ENCODE measurements at regions not wholly inside any gene's neighbourhood (a gene's known extent, or its start where the extent isn't known, plus 50 kb on each side); places are given as distances from the start of the nearest gene placed in this dataset.

- no peak for DNase-seq
- H3K4me1 ChIP-seq (ENCODE audit: insufficient read depth, low read length) = no peaks in the 10 kb centered on the region
- no peaks in the 10 kb centered on the region for H3K36me3 ChIP-seq (ENCODE audit: insufficient read depth, low read length)
- H3K27me3 ChIP-seq (ENCODE audit: insufficient read depth, low read length, poor library complexity) = no peaks in the 10 kb centered on the region
- no peak overlapping the region for H3K27ac ChIP-seq (ENCODE audit: low read length)
- TF ChIP-seq CTCF (IDR thresholded peaks at IDR 0.05; ENCODE audit: borderline replicate concordance, extremely low read depth, low read length, poor library complexity, severe bottlenecking) (no peak), EZH2 (IDR thresholded peaks at IDR 0.05; ENCODE audit: borderline replicate concordance, low read depth, low read length, severe bottlenecking) (no peak)
- no peak overlapping the region for H3K4me2 ChIP-seq (ENCODE audit: insufficient read depth, low read length)
- H3K9me3 ChIP-seq (ENCODE audit: insufficient read depth, low read length, severe bottlenecking) = no peaks in the 10 kb centered on the region
- no peaks in the 10 kb centered on the region for H4K20me1 ChIP-seq (ENCODE audit: insufficient read depth, low read length)
- H3K4me3 ChIP-seq (ENCODE audit: low read depth in 1 of 2, low read length in 2 of 2) = no peak overlapping the region
- no peak for ATAC-seq (ENCODE audit: insufficient read depth, low read depth)
- no peaks in the 10 kb centered on the region for H3K79me2 ChIP-seq (ENCODE audit: insufficient read depth, low read length)
- no peak overlapping the region for H3K9ac ChIP-seq (ENCODE audit: low read depth, low read length)
- H2AFZ ChIP-seq (ENCODE audit: low read depth, low read length) = no peak overlapping the region
These were observed 1099.5 kb upstream of the PHF14 start for GRCh38 chr7:9874182-9874581.

GRCh38 chr7:9876053-9876452 lies 1097.6 kb upstream of the PHF14 start:
- no peaks in the 10 kb centered on the region for H3K79me2 ChIP-seq (ENCODE audit: insufficient read depth, low read length)
- no peaks in the 10 kb centered on the region for H3K9me3 ChIP-seq (ENCODE audit: insufficient read depth, low read length, severe bottlenecking)
- H3K4me1 ChIP-seq (ENCODE audit: insufficient read depth, low read length) = no peaks in the 10 kb centered on the region
- H4K20me1 ChIP-seq (ENCODE audit: insufficient read depth, low read length) = no peaks in the 10 kb centered on the region
- no peak overlapping the region for H2AFZ ChIP-seq (ENCODE audit: low read depth, low read length)
- H3K9ac ChIP-seq (ENCODE audit: low read depth, low read length) = no peak overlapping the region
- no peaks in the 10 kb centered on the region for H3K36me3 ChIP-seq (ENCODE audit: insufficient read depth, low read length)
- no peak overlapping the region for H3K4me3 ChIP-seq (ENCODE audit: low read depth in 1 of 2, low read length in 2 of 2)
- no peak overlapping the region for H3K4me2 ChIP-seq (ENCODE audit: insufficient read depth, low read length)
- no peaks in the 10 kb centered on the region for H3K27me3 ChIP-seq (ENCODE audit: insufficient read depth, low read length, poor library complexity)
- DNase-seq = no peak
- H3K27ac ChIP-seq (ENCODE audit: low read length) = no peak overlapping the region
- TF ChIP-seq CTCF (IDR thresholded peaks at IDR 0.05; ENCODE audit: borderline replicate concordance, extremely low read depth, low read length, poor library complexity, severe bottlenecking) (no peak), EZH2 (IDR thresholded peaks at IDR 0.05; ENCODE audit: borderline replicate concordance, low read depth, low read length, severe bottlenecking) (no peak)
- no peak for ATAC-seq (ENCODE audit: insufficient read depth, low read depth)

GRCh38 chr7:9889554-9889953 lies 1084.1 kb upstream of the PHF14 start:
- H3K9ac ChIP-seq (ENCODE audit: low read depth, low read length) = no peak overlapping the region
- no peak overlapping the region for H3K4me3 ChIP-seq (ENCODE audit: low read depth in 1 of 2, low read length in 2 of 2)
- no peak overlapping the region for H3K4me2 ChIP-seq (ENCODE audit: insufficient read depth, low read length)
- TF ChIP-seq CTCF (IDR thresholded peaks at IDR 0.05; ENCODE audit: borderline replicate concordance, extremely low read depth, low read length, poor library complexity, severe bottlenecking) (no peak), EZH2 (IDR thresholded peaks at IDR 0.05; ENCODE audit: borderline replicate concordance, low read depth, low read length, severe bottlenecking) (no peak)
- no peak overlapping the region for H2AFZ ChIP-seq (ENCODE audit: low read depth, low read length)
- DNase-seq (no peak), ATAC-seq (ENCODE audit: insufficient read depth, low read depth) (no peak)
- H3K27me3 ChIP-seq (ENCODE audit: insufficient read depth, low read length, poor library complexity) = no peaks in the 10 kb centered on the region
- no peaks in the 10 kb centered on the region for H3K4me1 ChIP-seq (ENCODE audit: insufficient read depth, low read length)
- no peaks in the 10 kb centered on the region for H3K79me2 ChIP-seq (ENCODE audit: insufficient read depth, low read length)
- H3K9me3 ChIP-seq (ENCODE audit: insufficient read depth, low read length, severe bottlenecking) = no peaks in the 10 kb centered on the region
- H3K27ac ChIP-seq (ENCODE audit: low read length) = no peak overlapping the region
- no peaks in the 10 kb centered on the region for H4K20me1 ChIP-seq (ENCODE audit: insufficient read depth, low read length)
- no peaks in the 10 kb centered on the region for H3K36me3 ChIP-seq (ENCODE audit: insufficient read depth, low read length)

- Histone ChIP-seq H3K27ac (ENCODE audit: low read length) (no peak overlapping the region), H3K4me2 (ENCODE audit: insufficient read depth, low read length) (no peak overlapping the region), H3K4me1 (ENCODE audit: insufficient read depth, low read length) (no peaks in the 10 kb centered on the region), H3K36me3 (ENCODE audit: insufficient read depth, low read length) (no peaks in the 10 kb centered on the region), H2AFZ (ENCODE audit: low read depth, low read length) (no peak overlapping the region), H3K4me3 (ENCODE audit: low read depth in 1 of 2, low read length in 2 of 2) (no peak overlapping the region), H3K27me3 (ENCODE audit: insufficient read depth, low read length, poor library complexity) (no peaks in the 10 kb centered on the region), H4K20me1 (ENCODE audit: insufficient read depth, low read length) (no peaks in the 10 kb centered on the region), H3K79me2 (ENCODE audit: insufficient read depth, low read length) (no peaks in the 10 kb centered on the region), H3K9ac (ENCODE audit: low read depth, low read length) (no peak overlapping the region), H3K9me3 (ENCODE audit: insufficient read depth, low read length, severe bottlenecking) (no peaks in the 10 kb centered on the region)
- ATAC-seq (ENCODE audit: insufficient read depth, low read depth) (no peak), DNase-seq (no peak)
- TF ChIP-seq CTCF (IDR thresholded peaks at IDR 0.05; ENCODE audit: borderline replicate concordance, extremely low read depth, low read length, poor library complexity, severe bottlenecking) (no peak), EZH2 (IDR thresholded peaks at IDR 0.05; ENCODE audit: borderline replicate concordance, low read depth, low read length, severe bottlenecking) (no peak)
These were observed 1083.6 kb upstream of the PHF14 start for GRCh38 chr7:9890092-9890491.
